NB4 (cell line): ENCODE measurements at regions not wholly inside any gene's neighbourhood (a gene's known extent, or its start where the extent isn't known, plus 50 kb on each side); places are given as distances from the start of the nearest gene placed in this dataset.

Source experiments
- DNase-seq: peaks from one replicate; pipeline ENCODE4 v3.0.0; 2010; ENCODE audit warnings: low read depth
- H3K4me3 ChIP-seq: one replicate; pipeline ENCODE4 v1.5.1; 2011; ENCODE audit warnings: mild to moderate bottlenecking, low read depth, low read length, moderate library complexity
- MYC ChIP-seq: IDR thresholded peaks from 2 replicates; pipeline ENCODE4 v1.6.1; 2011; ENCODE audit warnings: low read depth, low read length
- POLR2A ChIP-seq: IDR thresholded peaks from 2 replicates; pipeline ENCODE4 v1.6.1; 2011; ENCODE audit warnings: mild to moderate bottlenecking; ENCODE audit not compliant: insufficient read length; ENCODE audit errors: extremely low read depth
- TF ChIP-seq, protein P1 (sequence below): IDR thresholded peaks from one replicate; pipeline ENCODE4 v1.5.1; 2012; ENCODE audit warnings: low read depth, low read length
- TF ChIP-seq, protein P2 (sequence below): IDR thresholded peaks from 2 replicates; pipeline ENCODE4 v1.6.1; 2011; ENCODE audit warnings: low read depth, low read length

DNA sequence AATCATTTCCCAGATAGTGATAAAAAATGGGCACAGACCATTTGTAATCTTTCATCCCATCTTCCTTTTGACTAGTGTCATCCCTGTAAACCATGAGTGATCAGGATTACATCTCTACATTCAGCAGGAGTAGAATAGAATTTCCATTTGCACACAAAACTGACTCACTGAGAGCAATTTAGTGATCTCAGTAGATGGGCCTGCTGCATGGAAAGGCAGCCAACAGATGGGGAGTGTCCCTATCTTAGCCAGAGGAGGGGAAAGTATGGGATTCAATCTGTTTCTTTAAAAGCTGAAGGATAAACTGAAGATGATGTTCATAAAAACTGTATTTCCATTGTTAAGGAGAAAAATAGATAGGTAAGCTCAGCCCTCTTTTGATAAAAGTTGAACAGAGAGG is 441.7 kb downstream of the ZNF521 start:
- H3K4me3 ChIP-seq = no peak overlapping the region
- DNase-seq = no peak
- TF ChIP-seq, protein P1, sequence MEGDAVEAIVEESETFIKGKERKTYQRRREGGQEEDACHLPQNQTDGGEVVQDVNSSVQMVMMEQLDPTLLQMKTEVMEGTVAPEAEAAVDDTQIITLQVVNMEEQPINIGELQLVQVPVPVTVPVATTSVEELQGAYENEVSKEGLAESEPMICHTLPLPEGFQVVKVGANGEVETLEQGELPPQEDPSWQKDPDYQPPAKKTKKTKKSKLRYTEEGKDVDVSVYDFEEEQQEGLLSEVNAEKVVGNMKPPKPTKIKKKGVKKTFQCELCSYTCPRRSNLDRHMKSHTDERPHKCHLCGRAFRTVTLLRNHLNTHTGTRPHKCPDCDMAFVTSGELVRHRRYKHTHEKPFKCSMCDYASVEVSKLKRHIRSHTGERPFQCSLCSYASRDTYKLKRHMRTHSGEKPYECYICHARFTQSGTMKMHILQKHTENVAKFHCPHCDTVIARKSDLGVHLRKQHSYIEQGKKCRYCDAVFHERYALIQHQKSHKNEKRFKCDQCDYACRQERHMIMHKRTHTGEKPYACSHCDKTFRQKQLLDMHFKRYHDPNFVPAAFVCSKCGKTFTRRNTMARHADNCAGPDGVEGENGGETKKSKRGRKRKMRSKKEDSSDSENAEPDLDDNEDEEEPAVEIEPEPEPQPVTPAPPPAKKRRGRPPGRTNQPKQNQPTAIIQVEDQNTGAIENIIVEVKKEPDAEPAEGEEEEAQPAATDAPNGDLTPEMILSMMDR = no peak
- TF ChIP-seq, protein P2, sequence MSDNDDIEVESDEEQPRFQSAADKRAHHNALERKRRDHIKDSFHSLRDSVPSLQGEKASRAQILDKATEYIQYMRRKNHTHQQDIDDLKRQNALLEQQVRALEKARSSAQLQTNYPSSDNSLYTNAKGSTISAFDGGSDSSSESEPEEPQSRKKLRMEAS = no peak
- TF ChIP-seq POLR2A (no peak), MYC (no peak)

DNA sequence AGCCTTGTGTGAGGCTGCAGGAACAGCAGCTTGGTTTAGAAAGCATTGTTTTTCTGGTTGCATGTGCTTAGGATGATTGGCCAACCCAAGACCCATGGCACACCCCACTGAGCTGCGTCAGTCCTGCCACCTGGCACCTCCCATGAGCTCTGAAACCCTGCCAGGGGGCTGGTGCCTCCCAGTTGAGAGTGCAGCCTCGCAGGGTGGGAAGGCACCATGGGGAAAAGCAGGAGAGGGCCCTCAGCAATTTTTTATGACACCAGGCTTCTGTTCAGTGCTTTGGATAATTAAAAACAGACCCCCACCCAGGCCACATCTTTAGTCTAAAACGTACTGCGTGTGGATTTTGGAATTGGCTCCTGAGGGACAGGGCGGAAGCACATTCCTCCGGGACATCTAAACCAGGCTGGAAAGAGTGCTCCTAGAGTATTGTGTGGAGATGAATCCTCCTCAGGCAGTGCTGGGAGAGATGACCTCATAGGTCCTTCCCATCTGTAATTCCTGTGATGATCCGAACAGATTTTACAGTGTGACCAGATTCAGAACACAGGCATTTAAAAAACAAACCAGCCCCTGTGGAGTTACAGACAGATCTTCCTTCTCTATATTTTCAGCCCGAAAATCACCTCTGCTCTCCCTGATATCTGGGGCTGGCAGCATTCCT is 438.3 kb downstream of the ZNF521 start:
- TF ChIP-seq POLR2A (no peak), MYC (no peak)
- TF ChIP-seq, protein P1 = no peak
- TF ChIP-seq, protein P2 = no peak

DNA sequence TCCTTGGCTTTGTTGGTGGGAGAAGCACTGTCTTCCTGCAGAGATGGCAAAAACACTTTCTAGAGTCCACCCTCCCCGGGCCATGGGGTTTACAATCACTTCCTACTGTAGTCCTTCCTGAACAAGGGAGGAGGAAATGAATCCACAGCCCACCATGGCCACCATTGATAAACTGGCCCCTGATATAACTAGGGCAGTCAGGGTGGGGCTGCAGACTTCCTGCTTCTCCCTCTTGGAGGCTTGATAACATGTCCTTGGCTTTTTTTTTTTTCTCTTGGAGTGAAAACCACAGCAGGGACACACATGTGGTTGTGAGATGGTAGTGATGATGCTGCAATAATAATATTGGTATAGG is 437.8 kb downstream of the ZNF521 start:
- no peak overlapping the region for H3K4me3 ChIP-seq
- TF ChIP-seq, protein P2 = no peak

More for the DNA sequence above, 438.3 kb downstream of the ZNF521 start:
- DNase-seq = no peak
- no peak overlapping the region for H3K4me3 ChIP-seq

DNA sequence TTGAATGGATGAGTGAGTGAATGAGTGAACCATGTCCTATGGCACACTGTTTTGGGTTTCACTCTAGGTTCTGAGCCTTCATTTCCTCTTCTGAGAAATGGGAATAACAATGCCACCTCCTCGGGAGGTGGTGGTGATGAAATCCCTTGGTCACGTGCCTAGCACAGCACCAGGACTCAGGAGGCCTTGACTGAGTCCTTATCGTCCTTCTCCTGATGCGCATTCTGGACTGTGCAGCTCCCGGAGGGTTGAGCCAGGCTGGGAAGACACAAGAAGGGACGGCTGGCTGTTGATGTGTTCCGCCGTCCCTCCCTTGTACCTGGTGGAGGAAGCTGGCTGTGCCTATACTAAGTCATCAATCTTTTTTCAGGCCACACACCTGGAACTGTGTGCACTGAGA is 437.3 kb downstream of the ZNF521 start:
- DNase-seq = no peak
- TF ChIP-seq, protein P1 = no peak
- TF ChIP-seq POLR2A = no peak
- TF ChIP-seq, protein P2 = no peak
- no peak for TF ChIP-seq MYC
- H3K4me3 ChIP-seq = no peak overlapping the region

More for the DNA sequence above, 437.8 kb downstream of the ZNF521 start:
- no peak for DNase-seq

DNA sequence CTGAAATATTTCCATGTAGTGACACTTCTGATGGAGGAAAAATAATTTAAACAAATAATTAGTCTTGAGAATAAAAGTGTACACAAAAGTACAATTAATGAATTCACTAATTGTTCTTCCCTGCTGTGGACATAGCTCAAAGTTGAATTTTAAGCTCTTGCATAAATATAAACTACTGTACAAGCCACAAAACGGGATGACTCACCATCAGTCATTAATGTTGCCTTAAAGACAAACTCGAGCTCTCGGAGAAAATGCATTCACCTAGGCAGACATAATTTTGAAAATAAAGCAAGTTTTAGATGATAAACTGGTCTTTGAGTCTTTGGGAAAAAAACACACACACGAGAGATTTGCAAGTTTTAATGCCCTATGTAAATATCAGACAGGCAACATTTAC is 436.4 kb downstream of the ZNF521 start:
- no peak for TF ChIP-seq MYC
- TF ChIP-seq POLR2A = no peak
- TF ChIP-seq, protein P2 = no peak
- H3K4me3 ChIP-seq = no peak overlapping the region
- DNase-seq = peak; percentile 7

DNA sequence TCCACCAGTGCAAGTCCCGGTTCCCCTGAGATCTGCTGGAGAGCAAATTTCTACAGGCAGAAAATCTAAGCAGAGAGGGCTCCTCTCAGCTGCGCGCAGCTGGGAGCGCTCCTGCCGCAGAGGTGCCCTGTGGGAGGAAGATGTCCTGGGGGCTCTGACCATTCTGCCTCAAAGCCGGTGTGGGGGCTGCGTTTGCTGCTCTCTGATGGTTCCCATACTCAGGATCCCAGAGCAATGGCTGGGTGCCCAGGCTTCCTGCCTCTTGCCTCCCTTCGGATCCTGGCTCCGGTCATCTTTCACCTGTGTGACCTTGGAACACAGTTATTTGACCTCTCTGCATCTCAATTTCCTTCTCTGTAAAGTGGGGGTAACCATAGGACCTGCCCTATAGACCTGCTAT is 434.2 kb downstream of the ZNF521 start:
- DNase-seq = no peak
- no peak for TF ChIP-seq POLR2A
- TF ChIP-seq MYC = no peak
- TF ChIP-seq, protein P1 = no peak
- no peak overlapping the region for H3K4me3 ChIP-seq

DNA sequence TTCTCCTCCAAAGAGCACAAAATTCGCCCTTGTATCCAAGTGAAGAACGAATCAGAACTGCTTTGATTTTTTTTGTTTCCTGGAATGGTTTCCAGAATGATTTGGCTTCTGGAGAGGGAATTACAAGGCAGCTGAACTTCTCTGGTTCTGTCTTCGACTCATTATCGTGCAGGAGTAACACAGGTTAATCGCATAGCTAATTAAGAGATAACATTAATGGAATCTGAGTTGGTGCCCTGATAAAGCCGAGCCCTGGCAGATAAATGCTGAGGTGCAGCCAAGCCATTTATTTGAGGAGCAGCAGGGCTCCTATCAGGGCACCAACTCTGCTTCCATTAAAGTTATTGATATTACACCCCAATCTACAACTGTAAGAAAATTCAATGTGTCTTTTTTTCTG is 433.7 kb downstream of the ZNF521 start:
- H3K4me3 ChIP-seq = no peak overlapping the region
- no peak for TF ChIP-seq MYC
- TF ChIP-seq POLR2A = no peak
- TF ChIP-seq, protein P2 = no peak
- TF ChIP-seq, protein P1 = no peak
- DNase-seq = no peak
